Fibroblast of lung (primary cell): ENCODE measurements at regions not wholly inside any gene's neighbourhood (a gene's known extent, or its start where the extent isn't known, plus 50 kb on each side); places are given as distances from the start of the nearest gene placed in this dataset.

Experiments
- DNase-seq, 2 donors: peaks; one replicate each; pipeline versions ENCODE4 v3.0.0 to v3.0.0-alpha.2; 2010; ENCODE audit warnings: low read depth in 2 of 2
- H2AFZ ChIP-seq: 2 replicates; pipeline ENCODE4 v1.5.1; 2012; ENCODE audit warnings: low read length, control low read depth, inconsistent platforms
- H3K27ac ChIP-seq: 2 replicates; pipeline ENCODE4 v1.5.1; 2011; ENCODE audit warnings: low read length, control low read depth; ENCODE audit not compliant: insufficient read depth
- H3K27me3 ChIP-seq: 2 replicates; pipeline ENCODE4 v1.5.1; 2011; ENCODE audit warnings: mild to moderate bottlenecking, low read length; ENCODE audit not compliant: control insufficient read depth, insufficient read depth
- H3K36me3 ChIP-seq: 2 replicates; pipeline ENCODE4 v1.5.1; 2011; ENCODE audit warnings: low read length; ENCODE audit not compliant: control insufficient read depth, insufficient read depth
- H3K4me1 ChIP-seq: 2 replicates; pipeline ENCODE4 v1.5.1; 2011; ENCODE audit warnings: low read length; ENCODE audit not compliant: control insufficient read depth, insufficient read depth; ENCODE audit errors: extremely low read depth
- H3K4me2 ChIP-seq: 2 replicates; pipeline ENCODE4 v1.5.1; 2011; ENCODE audit warnings: low read length, control low read depth; ENCODE audit not compliant: insufficient read depth; ENCODE audit errors: extremely low read depth
- H3K4me3 ChIP-seq, 4 experiments: fragments of 200-600 bp in 1 of 4; sonication (generic) in 1 of 4; replicated peaks in 1 of 4; 2 replicates each; pipeline ENCODE4 v1.5.1; 2011 to 2016; ENCODE audit warnings: low read length in 4 of 4, low read depth in 3 of 4, mild to moderate bottlenecking in 3 of 4, control low read depth in 2 of 4, inconsistent platforms in 1 of 4, mixed read lengths in 1 of 4; ENCODE audit not compliant: insufficient read depth in 1 of 4; ENCODE audit errors: control extremely low read depth in 1 of 4
- H3K79me2 ChIP-seq: 2 replicates; pipeline ENCODE4 v1.5.1; 2012; ENCODE audit warnings: mild to moderate bottlenecking, low read length, inconsistent platforms; ENCODE audit not compliant: control insufficient read depth, insufficient read depth
- H3K9ac ChIP-seq: 2 replicates; pipeline ENCODE4 v1.5.1; 2011; ENCODE audit warnings: mild to moderate bottlenecking, low read length, control low read depth; ENCODE audit not compliant: insufficient read depth
- H3K9me3 ChIP-seq: 2 replicates; pipeline ENCODE4 v1.5.1; 2012; ENCODE audit warnings: low read depth, low read length; ENCODE audit not compliant: control insufficient read depth, insufficient read depth
- H4K20me1 ChIP-seq: 2 replicates; pipeline ENCODE4 v1.5.1; 2011; ENCODE audit warnings: low read length; ENCODE audit not compliant: control insufficient read depth, insufficient read depth; ENCODE audit errors: extremely low read depth
- EZH2 ChIP-seq: IDR thresholded peaks from 2 replicates; pipeline ENCODE4 v1.5.1; 2012; ENCODE audit warnings: low read length, control low read depth, mild to moderate bottlenecking; ENCODE audit errors: missing control alignments
- TF ChIP-seq, protein P1 (sequence below), 2 donors: IDR thresholded peaks in 1 of 2; conservative IDR thresholded peaks in 1 of 2; 1 replicate in 1 of 2; 2 replicates in 1 of 2; pipeline ENCODE4 v1.5.1; 2011 to 2012; ENCODE audit warnings: low read length in 2 of 2, control low read depth in 1 of 2, inconsistent platforms in 1 of 2, low read depth in 1 of 2, mild to moderate bottlenecking in 1 of 2

DNA sequence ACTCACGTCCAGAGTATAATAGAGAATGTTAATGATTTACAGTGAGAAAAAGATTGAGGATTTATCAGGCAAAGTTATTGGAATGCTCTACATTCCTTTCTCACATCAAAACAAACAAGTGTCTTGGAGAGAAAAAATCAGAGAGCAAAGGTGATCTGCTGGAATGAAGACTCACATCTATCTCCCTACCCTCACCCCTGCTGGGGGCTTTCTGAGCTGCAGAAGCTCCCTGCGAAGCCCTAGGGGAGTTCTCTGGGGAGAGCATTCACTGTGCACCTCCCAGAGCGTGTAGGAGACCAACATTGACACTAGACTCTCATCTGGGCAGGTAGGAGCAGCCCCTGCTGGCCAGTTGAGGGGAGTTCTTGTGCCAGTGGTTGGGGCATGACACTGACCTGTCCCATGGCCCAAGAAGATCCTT, 76.6 kb upstream of the ADAMTS16 start:
- Histone ChIP-seq H3K36me3 (no peaks in the 10 kb centered on the region), H4K20me1 (no peaks in the 10 kb centered on the region), H3K9ac (no peak overlapping the region), H3K27me3 (no peaks in the 10 kb centered on the region), H2AFZ (no peak overlapping the region), H3K4me2 (no peak overlapping the region), H3K4me3 (no peak overlapping the region), H3K27ac (no peak overlapping the region), H3K9me3 (no peaks in the 10 kb centered on the region), H3K4me1 (no peaks in the 10 kb centered on the region), H3K79me2 (no peaks in the 10 kb centered on the region)
- TF ChIP-seq EZH2, result no peak
- TF ChIP-seq, protein P1, sequence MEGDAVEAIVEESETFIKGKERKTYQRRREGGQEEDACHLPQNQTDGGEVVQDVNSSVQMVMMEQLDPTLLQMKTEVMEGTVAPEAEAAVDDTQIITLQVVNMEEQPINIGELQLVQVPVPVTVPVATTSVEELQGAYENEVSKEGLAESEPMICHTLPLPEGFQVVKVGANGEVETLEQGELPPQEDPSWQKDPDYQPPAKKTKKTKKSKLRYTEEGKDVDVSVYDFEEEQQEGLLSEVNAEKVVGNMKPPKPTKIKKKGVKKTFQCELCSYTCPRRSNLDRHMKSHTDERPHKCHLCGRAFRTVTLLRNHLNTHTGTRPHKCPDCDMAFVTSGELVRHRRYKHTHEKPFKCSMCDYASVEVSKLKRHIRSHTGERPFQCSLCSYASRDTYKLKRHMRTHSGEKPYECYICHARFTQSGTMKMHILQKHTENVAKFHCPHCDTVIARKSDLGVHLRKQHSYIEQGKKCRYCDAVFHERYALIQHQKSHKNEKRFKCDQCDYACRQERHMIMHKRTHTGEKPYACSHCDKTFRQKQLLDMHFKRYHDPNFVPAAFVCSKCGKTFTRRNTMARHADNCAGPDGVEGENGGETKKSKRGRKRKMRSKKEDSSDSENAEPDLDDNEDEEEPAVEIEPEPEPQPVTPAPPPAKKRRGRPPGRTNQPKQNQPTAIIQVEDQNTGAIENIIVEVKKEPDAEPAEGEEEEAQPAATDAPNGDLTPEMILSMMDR (conservative IDR thresholded peaks at IDR 0.05 in 1 of 2, IDR thresholded peaks at IDR 0.05 in 1 of 2; ENCODE audit: low read depth in 1 of 2, low read length in 2 of 2), result no peak
- DNase-seq, result no peak

DNA sequence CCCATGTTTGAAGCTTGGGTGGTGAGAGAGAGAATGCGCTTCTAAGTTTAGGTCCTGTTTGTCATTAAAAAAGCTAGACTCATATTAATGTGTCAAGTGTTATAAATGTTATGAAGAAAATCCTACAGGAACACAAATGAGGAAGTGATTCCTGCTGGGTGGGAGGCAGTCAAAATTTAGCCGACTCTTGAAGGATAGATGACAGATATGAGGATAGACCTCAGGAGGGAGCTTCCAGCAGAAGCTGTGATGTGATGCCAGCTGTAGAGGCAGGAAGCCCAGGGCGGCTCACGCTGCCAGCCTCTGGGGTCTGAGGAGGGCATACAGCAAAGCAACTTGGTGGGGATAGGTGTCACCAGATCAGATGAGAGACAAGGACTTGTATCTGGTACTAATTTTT, 74.7 kb upstream of the ADAMTS16 start:
- no peaks in the 10 kb centered on the region for H3K27me3 ChIP-seq
- H4K20me1 ChIP-seq, result no peaks in the 10 kb centered on the region
- H3K4me1 ChIP-seq, result no peaks in the 10 kb centered on the region
- TF ChIP-seq EZH2, result no peak
- TF ChIP-seq, protein P1 (conservative IDR thresholded peaks at IDR 0.05 in 1 of 2, IDR thresholded peaks at IDR 0.05 in 1 of 2; ENCODE audit: low read depth in 1 of 2, low read length in 2 of 2), result no peak
- no peak overlapping the region for H2AFZ ChIP-seq
- no peaks in the 10 kb centered on the region for H3K79me2 ChIP-seq
- DNase-seq, result no peak
- H3K9me3 ChIP-seq, result no peaks in the 10 kb centered on the region
- no peak overlapping the region for H3K4me2 ChIP-seq
- H3K27ac ChIP-seq, result no peak overlapping the region
- H3K36me3 ChIP-seq, result no peaks in the 10 kb centered on the region
- no peak overlapping the region for H3K4me3 ChIP-seq
- H3K9ac ChIP-seq, result no peak overlapping the region

DNA sequence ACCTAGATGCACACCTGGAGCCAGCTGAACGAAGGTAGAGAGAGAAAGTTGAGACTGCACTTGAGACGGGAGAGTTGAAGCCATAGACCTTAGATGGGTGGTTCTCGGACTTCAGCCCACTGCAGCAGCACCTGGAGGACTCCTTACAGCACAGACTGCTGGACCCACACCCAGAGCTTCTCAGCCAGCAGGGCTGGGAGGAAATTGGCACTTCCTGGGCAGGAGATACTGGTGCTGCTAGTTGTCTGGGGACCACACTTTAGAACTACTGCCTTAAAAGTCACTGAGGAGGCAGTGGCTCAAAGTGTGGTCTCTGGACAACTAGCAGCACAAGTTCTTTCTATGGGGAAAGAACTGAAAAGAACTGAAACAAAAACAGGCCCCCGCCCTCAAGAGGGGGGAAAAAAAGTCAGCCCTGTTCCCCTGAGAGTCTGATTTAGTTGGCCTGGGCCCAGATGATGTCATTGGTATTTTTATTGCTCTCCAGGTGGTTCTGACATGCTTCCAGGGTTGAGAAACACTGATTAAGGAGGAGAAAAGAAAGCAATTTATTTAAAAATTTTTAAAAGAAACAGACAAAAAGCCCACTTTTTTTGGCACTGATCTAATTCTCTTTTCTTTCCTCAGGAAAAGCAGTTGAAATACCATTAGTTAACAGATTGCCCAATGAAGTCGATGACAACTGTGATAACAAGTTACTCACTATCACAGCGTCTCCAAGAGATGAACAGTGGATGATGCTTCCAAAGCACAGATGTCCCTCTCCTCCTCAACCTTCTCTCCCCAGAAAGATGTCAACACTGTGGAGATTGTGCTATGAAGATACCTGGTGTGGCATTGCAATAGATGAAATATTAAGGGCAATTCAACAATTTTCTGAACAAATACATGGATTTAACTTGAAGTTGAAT, 73.6 kb upstream of the ADAMTS16 start:
- no peaks in the 10 kb centered on the region for H3K36me3 ChIP-seq
- no peaks in the 10 kb centered on the region for H3K4me1 ChIP-seq
- H4K20me1 ChIP-seq, result no peaks in the 10 kb centered on the region
- H3K4me3 ChIP-seq, result no peak overlapping the region
- no peaks in the 10 kb centered on the region for H3K79me2 ChIP-seq
- H2AFZ ChIP-seq, result no peak overlapping the region
- peak in 1 of 2 donors; percentile 36 for DNase-seq
- H3K4me2 ChIP-seq, result no peak overlapping the region
- no peak overlapping the region for H3K27ac ChIP-seq
- H3K27me3 ChIP-seq, result no peaks in the 10 kb centered on the region
- no peak overlapping the region for H3K9ac ChIP-seq
- TF ChIP-seq, protein P1 (conservative IDR thresholded peaks at IDR 0.05 in 1 of 2, IDR thresholded peaks at IDR 0.05 in 1 of 2; ENCODE audit: low read depth in 1 of 2, low read length in 2 of 2), result no peak
- no peak for TF ChIP-seq EZH2
- no peaks in the 10 kb centered on the region for H3K9me3 ChIP-seq
